GM12801 (cell line): ENCODE measurements at regions not wholly inside any gene's neighbourhood (a gene's known extent, or its start where the extent isn't known, plus 50 kb on each side); places are given as distances from the start of the nearest gene placed in this dataset.

Source experiments
- CTCF ChIP-seq: IDR thresholded peaks from one replicate; pipeline ENCODE4 v1.5.1; 2011; ENCODE audit warnings: control low read depth; ENCODE audit not compliant: insufficient read length; ENCODE audit errors: extremely low read depth

- TF ChIP-seq CTCF = no peak
These were observed 236.9 kb upstream of the PMEPA1 start for GRCh38 chr20:57946559-57947315.

GRCh38 chr20:57944988-57945387, 235.2 kb upstream of the PMEPA1 start:
- no peak for TF ChIP-seq CTCF

GRCh38 chr20:57943950-57944349, 234.1 kb upstream of the PMEPA1 start:
- no peak for TF ChIP-seq CTCF

- TF ChIP-seq CTCF = no peak
These were observed 233.5 kb upstream of the PMEPA1 start for GRCh38 chr20:57943291-57943690.

GRCh38 chr20:57941604-57942381, 232.0 kb upstream of the PMEPA1 start:
- TF ChIP-seq CTCF = no peak

GRCh38 chr20:57940868-57941522, 231.2 kb upstream of the PMEPA1 start:
- TF ChIP-seq CTCF = no peak

- no peak for TF ChIP-seq CTCF
These were observed 230.6 kb upstream of the PMEPA1 start for GRCh38 chr20:57940376-57940775.
